Renal cortical epithelial cell (primary cell): ENCODE measurements at regions not wholly inside any gene's neighbourhood (a gene's known extent, or its start where the extent isn't known, plus 50 kb on each side); places are given as distances from the start of the nearest gene placed in this dataset.
"Not testable (repeated sequence)": the region's sequence is repeated elsewhere in the genome, so short reads cannot be mapped to it uniquely, and the experiment has no call there.

Experiments used
- DNase-seq: peaks from one replicate; pipeline ENCODE4 v3.0.0-alpha.2; 2011; ENCODE audit warnings: low read depth

DNA sequence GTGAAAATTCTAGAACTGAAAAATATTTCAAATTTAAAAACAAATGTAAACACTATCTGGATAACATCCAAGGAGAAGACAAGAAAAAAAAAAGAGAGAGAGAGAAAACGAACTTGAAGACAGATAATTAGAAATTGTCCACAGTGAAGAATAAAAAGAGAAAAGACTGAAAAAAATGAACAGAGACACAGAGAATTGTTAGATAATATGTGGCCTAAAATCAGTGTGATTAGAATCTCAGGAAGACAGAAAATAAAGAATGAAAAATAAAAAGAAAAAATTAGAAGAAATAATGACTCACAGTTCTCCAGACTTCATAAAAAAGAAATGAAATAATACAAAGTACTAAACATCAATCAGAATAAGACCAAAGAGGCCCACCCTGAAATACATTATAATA, 1209.3 kb downstream of the FSCB start:
- no peak for DNase-seq

DNA sequence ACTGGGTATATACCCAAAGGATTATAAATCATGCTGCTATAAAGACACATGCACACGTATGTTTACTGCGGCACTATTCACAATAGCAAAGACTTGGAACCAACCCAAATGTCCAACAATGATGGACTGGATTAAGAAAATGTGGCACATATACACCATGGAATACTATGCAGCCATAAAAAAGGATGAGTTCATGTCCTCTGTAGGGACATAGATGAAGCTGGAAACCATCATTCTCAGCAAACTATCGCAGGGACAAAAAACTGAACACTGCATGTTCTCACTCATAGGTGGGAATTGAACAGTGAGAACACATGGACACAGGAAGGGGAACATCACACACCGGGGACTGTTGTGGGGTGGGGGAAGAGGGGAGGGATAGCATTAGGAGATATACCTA, 1211.0 kb downstream of the FSCB start:
- DNase-seq = not testable (repeated sequence)

DNA sequence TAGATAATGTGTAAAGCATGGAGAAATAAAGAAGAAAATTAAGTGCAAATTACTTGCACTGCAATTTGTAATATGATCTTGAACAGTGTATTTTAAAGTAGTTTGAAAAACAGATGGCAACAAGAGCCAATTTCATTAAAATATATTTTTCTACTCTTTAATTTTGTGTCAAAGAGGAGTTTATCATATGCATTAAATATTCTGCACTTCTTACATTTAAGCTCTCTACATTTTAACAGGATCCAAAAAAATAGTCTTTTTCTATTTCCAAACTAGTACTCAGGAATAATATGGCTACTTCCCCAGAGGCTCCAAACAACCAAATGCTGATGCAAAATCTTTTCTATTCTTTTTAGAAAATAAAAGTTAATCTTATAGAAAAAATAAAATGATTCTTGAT, 1221.5 kb downstream of the FSCB start:
- no peak for DNase-seq

DNA sequence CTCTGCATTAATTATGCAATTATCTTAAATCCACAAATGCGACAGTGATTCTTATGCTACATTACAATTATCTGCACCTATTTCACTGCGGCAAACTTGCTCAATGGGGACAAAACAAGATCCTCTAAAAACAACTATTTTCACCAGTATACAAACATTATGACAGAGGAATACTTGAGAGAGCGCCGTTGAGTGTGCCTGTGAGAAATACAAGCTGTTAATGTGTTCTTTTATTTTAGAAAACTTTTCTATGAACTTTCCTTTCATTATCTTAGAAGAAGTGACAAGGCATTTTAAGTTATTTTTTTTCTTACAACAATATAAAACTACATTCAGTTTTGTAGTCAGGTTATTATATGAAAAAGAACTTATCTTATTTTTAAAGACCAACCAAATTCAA, 1247.0 kb downstream of the FSCB start:
- no peak for DNase-seq

DNA sequence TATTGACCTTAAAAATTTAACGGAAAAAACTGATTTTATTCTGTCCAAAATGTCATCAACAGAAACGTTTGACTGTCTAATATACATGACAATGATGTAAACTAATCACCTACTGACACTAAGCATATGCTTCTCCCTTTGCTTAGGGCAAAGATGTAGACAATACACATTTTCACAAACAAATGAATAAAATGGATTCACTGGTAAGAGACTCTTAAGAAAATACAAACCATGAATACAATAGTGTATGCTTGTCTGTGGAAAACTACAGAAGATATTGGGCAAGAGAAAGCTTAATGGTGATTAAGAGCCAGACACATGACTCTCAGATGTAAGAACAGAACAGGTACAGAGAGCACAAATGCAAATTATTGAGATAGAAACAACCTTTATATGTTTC, 1248.7 kb downstream of the FSCB start:
- DNase-seq = no peak

DNA sequence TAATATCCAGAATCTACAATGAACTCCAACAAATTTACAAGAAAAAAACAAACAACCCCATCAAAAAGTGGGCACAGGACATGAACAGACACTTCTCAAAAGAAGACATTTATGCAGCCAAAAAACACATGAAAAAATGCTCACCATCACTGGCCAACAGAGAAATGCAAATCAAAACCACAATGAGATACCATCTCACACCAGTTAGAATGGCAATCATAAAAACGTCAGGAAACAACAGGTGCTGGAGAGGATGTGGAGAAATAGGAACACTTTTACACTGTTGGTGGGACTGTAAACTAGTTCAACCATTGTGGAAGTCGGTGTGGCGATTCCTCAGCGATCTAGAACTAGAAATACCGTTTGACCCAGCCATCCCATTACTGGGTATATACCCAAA, 1250.1 kb downstream of the FSCB start:
- not testable (repeated sequence) for DNase-seq

DNA sequence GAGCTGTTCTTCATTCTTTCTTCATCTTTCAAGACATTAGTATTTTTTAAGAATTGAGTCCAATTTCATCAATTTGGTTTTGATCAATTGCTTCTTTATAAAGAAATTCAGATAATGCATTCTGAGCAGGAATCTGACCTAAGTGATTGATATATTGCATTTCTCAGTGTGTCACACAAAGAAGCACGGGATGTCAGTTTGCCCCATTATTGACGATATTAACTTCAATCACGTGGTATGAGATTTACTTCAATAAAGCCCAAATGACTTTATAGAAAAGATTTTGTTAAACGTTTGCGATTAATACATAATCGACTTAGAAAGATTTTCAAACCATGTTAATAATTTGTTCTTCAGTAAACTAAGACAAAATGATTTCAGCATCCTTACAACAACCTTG, 1254.2 kb downstream of the FSCB start:
- no peak for DNase-seq

DNA sequence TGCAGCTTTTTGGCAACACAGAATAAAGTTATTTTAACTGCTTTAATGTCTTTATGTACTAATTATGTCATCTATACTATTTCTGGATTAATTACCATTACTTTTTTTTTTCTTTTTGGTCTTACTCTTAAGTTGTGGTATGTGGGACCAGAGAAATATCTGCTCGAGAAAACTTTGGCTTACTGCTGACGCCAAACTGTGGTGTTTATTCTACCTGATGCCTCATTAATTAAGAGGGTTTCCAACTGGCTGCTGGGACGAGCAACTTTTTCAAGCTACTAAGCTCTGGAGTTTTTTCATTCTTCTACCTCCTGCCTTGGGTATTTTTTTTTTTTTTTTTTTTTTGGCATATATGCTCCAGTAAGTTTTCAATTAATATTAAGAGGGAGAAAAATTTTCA, 1257.5 kb downstream of the FSCB start:
- DNase-seq = no peak

DNA sequence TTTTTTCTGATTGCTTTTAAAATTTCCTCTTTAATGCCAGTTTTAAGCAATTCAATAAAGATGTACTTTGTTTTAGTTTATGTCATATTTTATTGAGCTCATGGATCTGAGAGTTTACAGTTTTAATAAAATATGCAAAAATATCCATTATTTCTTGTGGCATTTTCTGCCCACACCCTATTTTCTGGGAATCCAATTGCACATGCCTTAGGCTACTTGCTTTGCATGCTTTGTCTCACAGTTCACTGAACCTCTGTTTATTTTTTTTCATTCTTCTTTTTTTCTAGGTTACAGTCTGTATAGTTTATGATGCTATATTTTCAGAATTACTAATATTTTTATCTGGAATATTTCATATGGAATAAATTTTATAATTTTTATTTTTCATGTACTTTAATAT, 1258.0 kb downstream of the FSCB start:
- no peak for DNase-seq

DNA sequence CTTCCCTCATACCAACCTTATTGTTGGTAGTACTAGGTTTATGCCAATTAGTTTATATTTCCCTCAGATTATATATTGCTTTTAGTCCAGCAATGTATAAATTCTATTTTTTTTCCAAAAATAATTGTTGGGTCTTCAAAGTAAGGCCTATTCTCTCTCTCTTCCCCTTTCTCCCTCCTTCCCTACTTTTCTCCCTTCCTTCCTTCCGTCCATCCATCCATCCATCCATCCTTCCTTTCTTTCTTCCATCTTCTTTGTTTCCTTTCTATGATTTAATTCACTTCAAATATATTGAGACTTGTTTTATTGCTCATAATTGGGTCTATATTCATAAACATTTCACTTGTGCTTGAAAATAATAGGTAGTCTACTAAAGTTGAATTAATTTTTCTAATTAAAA, 1259.2 kb downstream of the FSCB start:
- DNase-seq = no peak

DNA sequence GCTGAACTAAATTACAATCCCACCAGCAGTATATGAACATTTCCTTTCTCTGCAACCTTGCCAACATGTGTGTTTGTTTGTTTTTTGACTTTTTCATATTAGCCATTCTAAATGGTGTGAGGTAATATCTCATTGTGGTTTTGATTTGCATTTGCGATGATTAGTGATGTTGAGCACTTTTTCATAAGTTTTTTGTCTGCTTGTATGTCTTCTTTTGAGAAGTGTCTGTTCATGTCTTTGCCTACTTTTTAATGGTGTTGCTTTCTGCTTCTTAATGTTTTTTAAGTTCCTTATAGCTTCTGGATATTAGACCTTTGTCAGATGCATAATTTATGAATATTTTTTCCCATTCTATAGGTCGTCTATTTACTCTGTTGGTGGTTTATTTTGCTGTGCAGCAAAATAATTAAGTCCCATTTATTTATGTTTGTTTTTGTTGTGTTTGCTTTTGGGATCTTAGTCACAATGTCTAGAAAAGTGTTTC, 1262.9 kb downstream of the FSCB start:
- no peak for DNase-seq

DNA sequence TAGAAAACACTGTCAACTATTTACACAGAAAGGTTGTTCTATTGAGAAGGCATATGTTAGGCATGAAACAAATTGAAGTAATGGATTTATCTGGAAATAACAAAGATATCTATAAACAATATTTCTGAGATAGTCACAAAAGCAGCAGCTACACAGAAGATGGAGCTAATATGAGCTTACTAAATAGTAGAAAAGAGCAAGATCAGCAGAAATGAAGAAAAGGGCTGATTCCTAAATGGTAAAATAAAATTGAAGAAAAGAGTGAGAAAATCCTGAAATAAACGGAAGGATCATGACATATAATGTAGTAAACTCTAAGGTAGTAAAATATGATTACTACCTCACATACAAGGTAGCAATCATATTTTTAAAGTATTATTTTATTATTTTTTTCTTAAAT, 1263.9 kb downstream of the FSCB start:
- DNase-seq = no peak

DNA sequence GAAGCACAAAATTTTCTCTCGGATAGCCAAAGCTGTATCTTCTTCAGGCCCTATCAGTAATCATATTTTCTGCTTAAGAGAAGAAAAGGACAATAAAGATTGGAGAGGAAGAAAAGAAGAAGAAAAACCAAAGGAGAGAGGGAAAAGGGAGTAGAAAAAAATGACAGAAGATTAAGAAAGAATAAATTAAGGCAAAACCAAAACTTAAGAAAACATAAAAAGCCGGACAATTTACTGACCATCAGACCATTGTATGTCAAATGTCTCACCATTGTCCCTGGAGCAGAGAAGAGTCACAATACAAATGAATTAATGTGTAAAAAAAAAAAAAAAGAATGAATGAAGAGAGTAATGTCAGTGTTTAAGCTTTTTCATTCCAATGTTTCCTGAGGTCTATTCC, 1274.8 kb downstream of the FSCB start:
- no peak for DNase-seq

DNA sequence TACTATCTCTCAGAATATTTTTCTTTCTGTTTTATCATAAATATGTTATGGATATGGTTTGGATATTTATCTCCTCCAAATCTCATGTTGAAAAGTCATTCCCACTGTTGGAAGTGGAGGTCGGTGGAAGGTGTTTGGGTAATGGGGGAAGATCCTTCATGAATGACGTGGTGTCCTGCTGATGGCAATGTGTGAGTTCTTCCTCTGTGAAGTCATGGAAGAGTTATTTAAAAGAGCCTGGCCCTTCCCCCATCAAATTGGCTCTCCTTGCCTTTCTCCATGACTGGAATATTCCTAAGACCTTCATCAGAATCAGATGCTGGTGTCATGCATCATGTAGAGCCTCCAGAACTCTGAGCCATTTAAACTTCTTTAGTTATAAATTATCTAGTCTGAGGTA, 1291.6 kb downstream of the FSCB start:
- no peak for DNase-seq

DNA sequence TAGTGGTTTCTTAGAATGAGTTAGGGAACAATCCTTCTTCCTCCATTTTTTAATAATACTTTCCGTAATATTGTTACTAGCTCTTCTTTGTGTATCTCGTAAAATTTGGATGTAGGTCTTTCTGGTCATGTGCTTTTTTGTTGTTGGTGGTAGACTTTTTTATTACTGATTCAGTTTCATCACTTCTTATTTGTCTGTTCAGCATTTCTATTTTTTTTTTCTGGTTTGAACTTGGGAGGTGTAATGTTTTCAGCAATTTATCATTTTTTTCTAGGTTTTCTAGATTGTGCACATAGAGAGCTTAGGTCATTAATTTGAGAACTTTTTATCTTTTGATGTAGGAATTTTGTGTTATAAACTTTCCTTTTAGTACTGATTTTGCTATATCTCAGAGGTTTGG, 1299.9 kb downstream of the FSCB start:
- no peak for DNase-seq

DNA sequence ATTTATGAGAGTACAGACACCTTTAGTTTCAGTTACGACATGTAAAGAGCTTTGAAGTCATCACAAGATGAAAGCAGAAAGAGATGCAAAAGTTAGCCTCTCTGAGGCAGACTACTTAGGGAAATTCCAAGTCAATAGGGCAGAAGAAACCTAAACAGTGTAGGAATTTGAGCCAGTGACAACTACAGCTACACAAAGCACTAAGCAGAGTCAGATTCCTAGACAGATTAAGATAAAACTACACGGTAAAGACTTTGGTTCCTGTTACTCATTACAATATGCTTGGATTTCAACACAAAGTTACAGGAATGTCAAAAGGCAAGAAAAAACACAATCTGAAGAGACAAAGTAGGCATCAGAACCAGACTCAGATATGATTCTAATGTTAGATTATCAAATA, 1302.3 kb downstream of the FSCB start:
- DNase-seq = no peak

DNA sequence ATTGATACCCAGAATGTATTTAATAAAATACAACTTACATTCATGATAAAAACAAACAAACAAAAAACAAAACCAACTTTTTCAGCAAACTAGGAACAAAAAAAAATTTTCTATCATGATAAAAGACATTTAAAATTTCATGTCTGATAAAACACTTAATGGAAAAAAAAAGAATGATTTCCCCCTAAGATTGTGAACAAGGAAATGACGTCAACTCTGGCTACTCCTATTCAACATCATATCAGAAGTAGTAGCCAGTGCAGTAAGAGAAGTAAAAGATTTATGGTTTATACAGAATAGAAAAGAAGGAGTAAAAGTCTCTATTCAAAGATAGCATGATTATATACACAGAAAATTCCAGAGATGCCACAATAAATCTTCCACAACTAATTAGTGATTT, 1306.6 kb downstream of the FSCB start:
- DNase-seq = no peak

DNA sequence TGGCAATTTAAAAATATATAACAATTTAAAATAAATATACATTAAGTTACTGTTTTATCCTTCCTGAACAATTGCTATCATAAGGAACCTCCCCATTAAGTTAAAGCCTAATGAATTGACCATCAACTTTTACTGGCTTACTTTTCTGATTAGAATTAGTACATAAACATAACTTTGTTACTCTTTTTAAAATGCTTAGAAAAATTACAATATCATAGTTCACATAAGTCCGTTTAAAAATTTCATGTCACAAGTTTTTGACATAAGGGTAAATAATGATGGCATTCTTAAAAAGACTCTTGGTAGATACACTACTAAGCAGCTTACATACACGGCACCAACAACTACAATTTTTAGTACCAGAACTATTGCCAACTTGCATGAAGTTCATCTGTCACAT, 1308.6 kb downstream of the FSCB start:
- DNase-seq = no peak

DNA sequence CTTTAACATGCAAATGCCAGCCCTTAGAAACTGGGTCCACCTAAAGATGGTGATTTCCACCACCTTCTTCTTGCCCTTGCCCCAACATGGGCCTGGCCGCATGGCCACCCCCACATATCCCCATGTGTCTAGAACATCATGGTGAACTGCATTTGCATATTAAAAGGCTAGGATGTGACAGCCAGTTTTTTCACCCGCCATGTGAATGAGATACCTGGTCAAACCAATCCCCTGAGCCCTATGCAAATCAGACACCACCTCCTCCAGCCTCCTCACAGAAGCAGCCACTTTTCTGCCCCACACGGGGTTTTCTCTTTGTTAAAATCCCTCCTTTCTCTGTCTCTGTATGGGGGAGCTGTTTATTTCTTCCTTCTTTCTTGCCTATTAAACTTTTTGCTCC, 1322.5 kb downstream of the FSCB start:
- DNase-seq = no peak

DNA sequence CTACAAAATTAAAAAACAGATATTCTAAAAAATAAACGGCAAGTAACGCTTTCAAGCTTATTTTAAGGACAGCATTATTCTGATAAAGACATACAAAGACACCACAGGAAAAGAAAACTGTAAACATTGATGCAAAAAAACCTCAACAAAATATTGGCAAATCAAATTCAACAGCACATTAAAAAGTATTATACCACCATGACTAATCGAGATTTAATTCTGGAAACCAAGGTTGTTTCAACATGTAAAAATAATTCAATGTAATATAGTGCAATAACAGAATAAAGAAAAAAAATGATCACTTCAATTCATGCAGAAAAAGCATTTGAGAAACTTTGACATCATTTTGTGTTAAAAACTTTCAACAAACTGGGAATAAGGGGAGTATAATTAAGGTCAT, 1323.2 kb downstream of the FSCB start:
- no peak for DNase-seq

DNA sequence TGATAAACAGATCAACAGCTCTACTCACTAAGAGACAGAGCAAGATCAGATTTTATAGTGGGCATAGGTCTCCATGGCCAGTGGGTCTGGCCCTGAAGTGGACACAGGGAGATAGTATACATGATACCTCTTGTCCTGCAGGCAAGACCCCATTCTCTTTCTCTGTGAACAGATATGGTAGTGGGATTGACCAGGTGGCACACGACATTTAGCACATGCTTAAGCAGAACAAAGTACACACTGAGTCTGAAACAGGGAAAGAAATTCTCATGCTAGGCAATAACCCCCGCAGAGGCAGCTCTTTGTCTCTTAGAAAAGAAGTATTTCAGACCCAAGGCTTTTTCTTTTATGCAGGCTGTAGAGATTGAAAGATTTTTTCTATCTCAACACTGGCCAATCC, 1331.2 kb downstream of the FSCB start:
- no peak for DNase-seq

DNA sequence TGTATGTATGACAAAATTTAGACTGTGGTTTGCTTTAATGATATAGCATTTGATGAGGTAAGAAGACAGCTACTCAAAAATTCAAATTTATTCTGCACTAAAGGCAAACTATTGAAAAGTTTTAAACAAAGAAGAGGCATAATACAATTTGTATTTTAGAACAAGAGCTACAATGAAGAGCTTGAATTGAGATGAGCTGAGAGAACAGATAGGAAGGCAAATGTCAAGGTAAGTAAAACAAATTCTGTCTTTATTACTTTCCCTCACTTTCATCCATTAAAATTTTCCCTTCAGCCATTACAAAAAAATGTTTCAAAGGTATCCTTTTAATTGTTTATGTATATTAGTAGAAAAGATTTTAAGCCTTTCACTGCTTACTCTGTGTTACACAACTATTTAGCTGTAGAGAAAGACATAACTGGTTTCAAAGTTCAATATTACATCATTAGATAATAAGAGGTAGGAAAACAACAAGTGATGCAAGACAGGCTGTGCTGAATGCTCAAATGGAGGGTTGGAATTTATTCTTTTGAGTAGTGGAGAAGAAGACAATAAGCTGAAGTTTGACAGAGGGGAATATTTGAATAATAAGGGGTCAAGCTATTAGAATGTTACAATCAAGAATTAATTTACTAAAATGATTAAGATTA, 1334.1 kb downstream of the FSCB start:
- DNase-seq = no peak

DNA sequence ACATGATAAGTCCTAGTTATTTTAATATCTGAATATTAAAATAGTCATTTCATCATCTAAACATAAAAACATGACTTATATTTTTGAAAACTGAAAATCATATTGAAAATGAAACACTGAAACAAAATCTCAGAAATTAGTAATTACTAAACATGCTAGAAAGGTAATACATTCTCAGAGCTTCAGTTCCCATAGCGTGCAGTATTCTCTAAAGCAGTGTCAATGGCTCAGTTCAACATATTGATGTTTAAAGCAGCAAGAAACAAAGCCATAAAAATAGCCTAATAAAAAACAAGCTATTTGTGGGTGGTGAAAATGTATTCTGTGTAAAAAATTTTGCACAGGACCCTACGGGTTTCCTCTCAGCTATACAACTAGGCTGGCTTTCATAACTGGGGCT, 1337.4 kb downstream of the FSCB start:
- DNase-seq = no peak

DNA sequence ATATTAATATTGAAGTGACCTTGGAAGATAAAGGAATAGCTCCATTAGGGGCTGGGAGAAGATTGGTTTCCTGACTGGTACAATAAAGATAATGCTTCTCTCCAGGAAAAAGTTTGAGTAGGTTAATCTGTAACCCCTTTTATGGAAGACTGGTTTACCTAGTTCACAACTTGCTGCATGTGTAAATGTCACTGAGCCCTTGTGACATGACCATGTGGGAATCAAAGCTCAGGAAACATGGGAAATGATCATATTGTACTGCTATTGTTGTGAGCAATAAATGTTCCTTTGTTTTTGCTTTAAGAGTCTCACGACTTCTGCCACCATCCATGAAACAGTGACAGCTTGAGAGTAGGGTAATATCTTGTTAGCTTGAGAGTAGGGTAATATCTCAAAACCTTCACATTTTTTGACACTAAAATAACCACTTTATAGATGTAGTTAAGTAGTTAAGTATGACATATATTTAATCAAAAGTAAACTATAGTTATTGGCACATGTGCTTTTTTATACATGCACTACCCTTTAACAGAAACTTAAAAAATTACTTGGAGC, 1338.6 kb downstream of the FSCB start:
- no peak for DNase-seq
